Testis (tissue), 2 donors: ENCODE measurements at regions not wholly inside any gene's neighbourhood (a gene's known extent, or its start where the extent isn't known, plus 50 kb on each side); places are given as distances from the start of the nearest gene placed in this dataset.

Source experiments
- DNase-seq: peaks from one replicate; pipeline ENCODE4 v3.0.0-alpha.2; 2019
- H3K27ac ChIP-seq, 2 donors: fragments of 200-600 bp; sonication (generic); one replicate each; pipeline ENCODE4 v1.5.1; 2019
- H3K27me3 ChIP-seq: fragments of 200-600 bp; sonication (generic); one replicate; pipeline ENCODE4 v1.5.1; 2019
- H3K36me3 ChIP-seq: fragments of 200-600 bp; sonication (generic); one replicate; pipeline ENCODE4 v1.5.1; 2017; ENCODE audit warnings: low read depth; ENCODE audit errors: missing control alignments
- H3K4me1 ChIP-seq: fragments of 200-600 bp; sonication (generic); one replicate; pipeline ENCODE4 v1.5.1; 2019
- H3K4me3 ChIP-seq, 2 donors: fragments of 200-600 bp; sonication (generic); one replicate each; pipeline ENCODE4 v1.5.1; 2017 to 2019
- H3K9me3 ChIP-seq: fragments of 200-600 bp; sonication (generic); one replicate; pipeline ENCODE4 v1.5.1; 2017
- CTCF ChIP-seq, 3 experiments: fragments of 450-650 bp in 2 of 3; fragments of 200-600 bp in 1 of 3; sonication (generic) in 1 of 3; IDR thresholded peaks; one replicate each; pipeline ENCODE4 v1.5.1; 2016 to 2019; ENCODE audit warnings: antibody characterized with exemption in 3 of 3, mild to moderate bottlenecking in 2 of 3, moderate library complexity in 1 of 3
- POLR2A ChIP-seq: fragments of 450-650 bp; IDR thresholded peaks from one replicate; pipeline ENCODE4 v1.6.1; 2017; ENCODE audit warnings: antibody characterized with exemption, mild to moderate bottlenecking, moderate library complexity
- WGBS, 2 donors: methylation state at CpG; one replicate each; pipeline ENCODE4 v1.1.5; 2018; 5-methylcytosine and 5-hydroxymethylcytosine counted together
- intact Hi-C: fragments of 100-400 bp; cut with DNase I; formaldehyde crosslinking; loops from one replicate; pipeline ENCODE4 v1.15.1; 2023; ENCODE audit warnings: low total_unique reads

DNA sequence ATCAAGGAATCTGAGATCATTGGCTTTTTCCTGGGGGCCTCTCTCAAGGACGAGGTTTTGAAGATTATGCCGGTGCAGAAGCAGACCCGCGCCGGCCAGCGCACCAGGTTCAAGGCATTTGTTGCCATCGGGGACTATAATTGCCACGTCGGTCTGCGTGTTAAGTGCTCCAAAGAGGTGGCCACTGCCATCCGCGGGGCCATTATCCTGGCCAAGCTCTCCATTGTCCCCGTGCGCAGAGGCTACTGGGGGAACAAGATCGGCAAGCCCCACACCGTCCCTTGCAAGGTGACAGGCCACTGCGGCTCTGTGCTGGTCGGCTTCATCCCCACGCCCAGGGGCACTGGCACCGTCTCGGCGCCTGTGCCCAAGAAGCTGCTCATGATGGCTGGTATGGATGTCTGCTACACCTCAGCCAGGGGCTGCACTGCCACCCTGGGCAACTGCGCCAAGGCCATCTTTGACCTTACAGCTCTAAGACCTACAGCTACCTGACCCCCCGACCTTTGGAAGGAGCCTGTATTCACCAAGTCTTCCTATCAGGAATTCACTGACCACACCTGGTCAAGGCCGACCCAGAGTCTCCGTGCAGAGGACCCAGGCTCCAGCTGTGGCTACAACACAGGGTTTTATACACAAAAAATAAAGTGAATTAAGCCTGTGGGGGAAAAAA is 141.8 kb downstream of the SOCS6 start:
- 67 to 82% methylated on average over 13 to 26 of the region's 26 CpGs for WGBS, 2 donors
- TF ChIP-seq CTCF (IDR thresholded peaks at IDR 0.05): no peak
- TF ChIP-seq POLR2A: no peak
- intact Hi-C loops: loop anchor here (10.0 kb wide), 1 partner anchor 236 kb away; no protein-coding TSS in a partner anchor
- no peaks in the 10 kb centered on the region for H3K9me3 ChIP-seq
- no peak for DNase-seq
- H3K36me3 ChIP-seq: no peaks in the 10 kb centered on the region
- peak overlapping the region; percentile 33 to 53 for H3K4me3 ChIP-seq
- no peak overlapping the region for H3K27ac ChIP-seq
- no peaks in the 10 kb centered on the region for H3K27me3 ChIP-seq
- no peaks in the 10 kb centered on the region for H3K4me1 ChIP-seq

DNA sequence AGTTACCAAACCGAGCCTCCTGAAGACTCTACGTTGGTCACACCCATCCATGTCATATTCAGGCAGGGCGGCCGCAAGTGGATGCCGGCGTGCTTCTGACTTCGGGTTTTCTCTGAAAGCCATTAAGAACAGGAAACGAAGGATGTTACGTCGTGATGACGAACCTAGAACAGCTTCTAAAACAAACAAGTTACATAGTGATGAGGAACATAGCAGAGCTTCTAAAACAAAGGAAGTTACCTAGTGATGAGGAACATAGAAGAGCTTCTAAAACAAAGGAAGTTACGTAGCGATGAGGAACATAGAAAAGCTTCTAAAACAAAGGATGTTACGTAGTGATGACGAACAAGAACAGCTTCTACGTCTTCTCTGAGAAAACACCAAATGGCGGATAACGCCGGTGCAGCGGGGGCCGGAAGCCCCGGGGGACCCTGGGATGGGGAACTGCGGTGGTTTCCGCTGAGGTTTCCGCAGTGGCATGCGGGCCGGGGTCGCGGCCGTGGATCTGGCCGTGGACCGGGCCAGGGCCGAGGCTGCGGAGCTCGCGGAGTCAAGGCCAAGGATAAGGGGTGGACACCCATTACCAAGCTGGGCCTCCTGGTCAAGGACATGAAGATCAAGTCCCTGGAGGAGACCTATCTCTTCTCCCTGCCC is 141.1 kb downstream of the SOCS6 start:
- TF ChIP-seq POLR2A (no peak), CTCF (IDR thresholded peaks at IDR 0.05) (no peak)
- Histone ChIP-seq H3K9me3 (no peaks in the 10 kb centered on the region), H3K27ac (no peak overlapping the region), H3K4me3 (peak overlapping the region; percentile 33 to 53), H3K4me1 (no peaks in the 10 kb centered on the region), H3K36me3 (no peaks in the 10 kb centered on the region), H3K27me3 (no peaks in the 10 kb centered on the region)
- DNase-seq: no peak
- intact Hi-C loops: loop anchor here (10.0 kb wide), 1 partner anchor 235 kb away; no protein-coding TSS in a partner anchor
- 75 to 80% methylated on average over 35 to 36 of the region's 36 CpGs for WGBS, 2 donors

DNA sequence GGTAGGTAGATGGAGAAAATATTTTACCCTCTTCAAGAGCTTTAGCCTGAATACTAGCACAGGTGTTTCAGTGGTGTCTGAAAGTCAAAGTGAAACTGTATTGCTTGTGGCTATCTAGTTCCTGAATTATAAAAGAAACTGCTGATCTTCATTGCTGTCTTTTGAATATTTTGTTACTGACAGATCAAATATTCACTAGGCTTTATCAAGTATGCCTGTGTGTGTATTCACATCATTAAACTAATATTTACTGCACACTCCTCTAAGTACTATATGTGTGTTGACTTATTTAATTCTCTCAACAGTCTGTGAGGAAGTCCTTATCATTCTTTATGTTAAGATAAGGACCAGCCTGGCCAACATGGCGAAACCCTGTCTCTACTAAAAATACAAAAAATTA is 139.6 kb downstream of the SOCS6 start:
- no peak overlapping the region for H3K27ac ChIP-seq
- DNase-seq: no peak
- H3K36me3 ChIP-seq: no peaks in the 10 kb centered on the region
- 77 to 100% methylated on average over 1 of the region's 1 CpG for WGBS, 2 donors
- no peak overlapping the region for H3K4me3 ChIP-seq
- no peak for TF ChIP-seq CTCF (IDR thresholded peaks at IDR 0.05)
- no peak for TF ChIP-seq POLR2A
- intact Hi-C loops: no loop called here
- H3K4me1 ChIP-seq: no peaks in the 10 kb centered on the region
- no peaks in the 10 kb centered on the region for H3K27me3 ChIP-seq
- no peaks in the 10 kb centered on the region for H3K9me3 ChIP-seq

DNA sequence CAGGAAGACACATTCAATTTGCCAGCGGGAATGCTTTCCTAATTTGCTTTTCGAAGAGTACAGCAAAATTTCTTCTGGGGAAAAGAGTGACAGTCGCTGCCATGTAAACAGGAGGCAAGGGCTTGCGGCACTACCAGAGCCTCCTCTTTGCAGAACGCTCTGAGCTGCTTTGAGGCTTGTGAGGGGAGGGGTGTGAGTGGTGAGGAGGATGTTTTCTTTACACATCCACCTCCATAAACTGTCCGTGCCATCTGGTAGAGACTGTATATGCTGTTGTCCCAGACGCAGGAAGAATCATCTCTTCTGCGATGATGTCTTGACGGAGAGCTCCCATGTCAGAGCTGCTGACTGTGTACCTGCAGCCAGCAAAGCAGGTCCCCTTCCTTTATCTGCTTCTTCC is 138.0 kb downstream of the SOCS6 start:
- H3K27me3 ChIP-seq: no peaks in the 10 kb centered on the region
- 81 to 84% methylated on average over 8 to 9 of the region's 9 CpGs for WGBS, 2 donors
- no peak overlapping the region for H3K4me3 ChIP-seq
- H3K36me3 ChIP-seq: no peaks in the 10 kb centered on the region
- peaks cover 3% of the 10 kb centered on the region for H3K4me1 ChIP-seq
- H3K9me3 ChIP-seq: no peaks in the 10 kb centered on the region
- no peak overlapping the region for H3K27ac ChIP-seq
- TF ChIP-seq POLR2A: no peak
- no peak for TF ChIP-seq CTCF (IDR thresholded peaks at IDR 0.05)
- intact Hi-C loops: no loop called here
- no peak for DNase-seq
